Stomach (tissue), 8 donors: ENCODE measurements at regions not wholly inside any gene's neighbourhood (a gene's known extent, or its start where the extent isn't known, plus 50 kb on each side); places are given as distances from the start of the nearest gene placed in this dataset.

Experiments used
- DNase-seq, 2 donors: peaks; one replicate each; pipeline versions ENCODE4 v3.0.0 to v3.0.0-alpha.2; 2013 to 2019
- H3K27ac ChIP-seq, 5 donors: fragments of 200-600 bp in 4 of 5; sonication (generic) in 4 of 5; one replicate each; pipeline ENCODE4 v1.5.1; 2013 to 2019; ENCODE audit warnings: mild to moderate bottlenecking in 1 of 5, moderate library complexity in 1 of 5
- H3K27me3 ChIP-seq, 3 donors: fragments of 200-600 bp; sonication (generic); one replicate each; pipeline ENCODE4 v1.5.1; 2017 to 2019; ENCODE audit warnings: mixed run types in 1 of 3
- H3K36me3 ChIP-seq, 4 donors: fragments of 200-600 bp; sonication (generic); 1 replicate in 3 of 4; 2 replicates in 1 of 4; pipeline ENCODE4 v1.5.1; 2016 to 2019
- H3K4me1 ChIP-seq, 4 donors: fragments of 200-600 bp; sonication (generic); one replicate each; pipeline ENCODE4 v1.5.1; 2016 to 2019
- H3K4me3 ChIP-seq, 4 donors: fragments of 200-600 bp; sonication (generic) in 3 of 4; one replicate each; pipeline ENCODE4 v1.5.1; 2016 to 2019; ENCODE audit warnings: mild to moderate bottlenecking in 1 of 4
- H3K9me3 ChIP-seq, 4 donors: fragments of 200-600 bp; sonication (generic); one replicate each; pipeline ENCODE4 v1.5.1; 2016 to 2019
- CTCF ChIP-seq, 7 experiments: fragments of 450-650 bp in 4 of 7; fragments of 200-600 bp in 3 of 7; sonication (generic) in 3 of 7; IDR thresholded peaks; one replicate each; pipeline ENCODE4 v1.5.1; 2016 to 2019; ENCODE audit warnings: antibody characterized with exemption in 7 of 7, control low read depth in 2 of 7, mild to moderate bottlenecking in 1 of 7
- EP300 ChIP-seq: sonication (generic); formaldehyde crosslinking; IDR thresholded peaks from one replicate; pipeline ENCODE4 v1.6.1; 2017; ENCODE audit warnings: antibody characterized with exemption
- POLR2A ChIP-seq, 4 donors: fragments of 450-650 bp; IDR thresholded peaks; one replicate each; pipeline ENCODE4 v1.6.1; 2016; ENCODE audit warnings: antibody characterized with exemption in 4 of 4, control low read depth in 2 of 4, mild to moderate bottlenecking in 1 of 4, moderate library complexity in 1 of 4
- POLR2AphosphoS5 ChIP-seq, 3 donors: sonication (generic); formaldehyde crosslinking; IDR thresholded peaks; one replicate each; pipeline ENCODE4 v1.6.1; 2016; ENCODE audit warnings: antibody characterized with exemption in 3 of 3
- WGBS, 5 donors: extraction: QIAGEN DNeasy Blood & Tissue Kit in 3 of 5; methylation state at CpG; one replicate each; pipeline versions ENCODE4 v1.1.5 to v1.1.7; 2013 to 2018; 5-methylcytosine and 5-hydroxymethylcytosine counted together
- intact Hi-C: fragments of 100-400 bp; cut with DNase I; formaldehyde crosslinking; loops from one replicate; pipeline ENCODE4 v1.15.1; 2023; ENCODE audit warnings: low total_unique reads
- donor health status: healthy with polysubstance abuse.
- donor health status: Bipolar disorder and iron deficiency.
- donor health status: healthy.

GRCh38 chr2:128499367-128500137 lies 180.9 kb upstream of the HS6ST1 start:
- H3K4me1 ChIP-seq: peaks cover 0 to 6% (median 5%) of the 10 kb centered on the region in 4 donors
- no peaks in the 10 kb centered on the region for H3K36me3 ChIP-seq
- intact Hi-C loops: no loop called here
- TF ChIP-seq EP300 (no peak), POLR2A (IDR thresholded peaks at IDR 0.05) (no peak), CTCF (IDR thresholded peaks at IDR 0.05) (no peak), POLR2AphosphoS5 (IDR thresholded peaks at IDR 0.05) (no peak)
- H3K27me3 ChIP-seq: peaks cover 0 to 6% (median 0%) of the 10 kb centered on the region in 3 donors
- WGBS, 5 donors: 84 to 92% (median 91%) methylated on average over 11 to 17 of the region's 17 CpGs
- peak in 1 of 2 donors; percentile 17 for DNase-seq
- no peak overlapping the region for H3K27ac ChIP-seq
- H3K4me3 ChIP-seq: no peak overlapping the region
- no peaks in the 10 kb centered on the region for H3K9me3 ChIP-seq

- intact Hi-C loops: no loop called here
- Histone ChIP-seq H3K36me3 (no peaks in the 10 kb centered on the region), H3K4me3 (no peak overlapping the region), H3K9me3 (no peaks in the 10 kb centered on the region), H3K4me1 (no peaks in the 10 kb centered on the region), H3K27me3 (no peaks in the 10 kb centered on the region), H3K27ac (no peak overlapping the region)
- peak in 1 of 2 donors; percentile 9 for DNase-seq
- 64 to 77% (median 70%) methylated on average over 8 to 10 of the region's 10 CpGs for whole genome bisulfite sequencing, 5 donors
- TF ChIP-seq CTCF (IDR thresholded peaks at IDR 0.05) (no peak), POLR2A (IDR thresholded peaks at IDR 0.05) (no peak), POLR2AphosphoS5 (IDR thresholded peaks at IDR 0.05) (no peak), EP300 (no peak)
Measured at GRCh38 chr2:128500138-128500800, 181.6 kb upstream of the HS6ST1 start.

- peak in 1 of 2 donors; percentile 17 for DNase-seq
- Histone ChIP-seq H3K27ac (no peak overlapping the region), H3K9me3 (no peaks in the 10 kb centered on the region), H3K27me3 (no peaks in the 10 kb centered on the region), H3K36me3 (no peaks in the 10 kb centered on the region), H3K4me3 (no peak overlapping the region), H3K4me1 (no peaks in the 10 kb centered on the region)
- intact Hi-C loops: no loop called here
- no peak for TF ChIP-seq CTCF (IDR thresholded peaks at IDR 0.05)
- TF ChIP-seq POLR2AphosphoS5 (IDR thresholded peaks at IDR 0.05): no peak
- no peak for TF ChIP-seq POLR2A (IDR thresholded peaks at IDR 0.05)
- TF ChIP-seq EP300: no peak
- WGBS, 5 donors: 76 to 83% (median 81%) methylated on average over 10 to 12 of the region's 12 CpGs
Measured at GRCh38 chr2:128501006-128501690, 182.5 kb upstream of the HS6ST1 start.

- WGBS, 5 donors: 85 to 95% (median 90%) methylated on average over 3 to 4 of the region's 4 CpGs
- Histone ChIP-seq H3K4me1 (no peaks in the 10 kb centered on the region), H3K27ac (no peak overlapping the region), H3K4me3 (no peak overlapping the region), H3K27me3 (no peaks in the 10 kb centered on the region), H3K9me3 (no peaks in the 10 kb centered on the region), H3K36me3 (no peaks in the 10 kb centered on the region)
- intact Hi-C loops: no loop called here
- TF ChIP-seq EP300 (no peak), POLR2A (IDR thresholded peaks at IDR 0.05) (no peak), CTCF (IDR thresholded peaks at IDR 0.05) (no peak), POLR2AphosphoS5 (IDR thresholded peaks at IDR 0.05) (no peak)
- DNase-seq: peak in 1 of 2 donors; percentile 15
Measured at GRCh38 chr2:128501700-128502099, 183.0 kb upstream of the HS6ST1 start.
